ENCODE measurements at regions not wholly inside any gene's neighbourhood (a gene's known extent, or its start where the extent isn't known, plus 50 kb on each side); places are given as distances from the start of the nearest gene placed in this dataset.
"Not testable (repeated sequence)": the region's sequence is repeated elsewhere in the genome, so short reads cannot be mapped to it uniquely, and the experiment has no call there.

- 87% methylated on average over 8 of the region's 29 CpGs; no CpG with 5 or more reads in 1 of the 2 experiments for WGBS, 2 experiments (ENCODE audit: extremely low coverage in 1 of 2, insufficient coverage in 1 of 2, insufficient read length in 1 of 2, insufficient replicate concordance in 2 of 2, low coverage in 1 of 2, low lambda C conversion rate in 2 of 2, missing lambda C conversion rate in 1 of 2)
- H3K23ac ChIP-seq (ENCODE audit: insufficient read length); H3K4me2 ChIP-seq (ENCODE audit: insufficient read depth in 1 of 2, low read depth in 2 of 2, low read length in 2 of 2); H4K5ac ChIP-seq (ENCODE audit: insufficient read length, low read depth, low read length); H3K79me1 ChIP-seq (ENCODE audit: low read depth, low read length); FAIRE-seq; H2BK5ac ChIP-seq (ENCODE audit: low read depth, low read length); H3K4ac ChIP-seq (replicated peaks; ENCODE audit: insufficient read length, low read depth, low read length); H3K27me3 ChIP-seq (replicated peaks in 1 of 4; ENCODE audit: control insufficient read depth in 3 of 4, extremely low read depth in 1 of 4, insufficient read depth in 3 of 4, low read length in 3 of 4); H3K14ac ChIP-seq (ENCODE audit: insufficient read length); H3K56ac ChIP-seq (replicated peaks; ENCODE audit: insufficient read length, low read depth, low read length); H3K79me2 ChIP-seq (ENCODE audit: control insufficient read depth in 1 of 2, insufficient read depth in 2 of 2, low read length in 2 of 2); H3K4me1 ChIP-seq (replicated peaks in 1 of 4; ENCODE audit: control insufficient read depth in 3 of 4, insufficient read depth in 4 of 4, low read length in 3 of 4); H3K18ac ChIP-seq (ENCODE audit: extremely low read depth, low read length); H3K9ac ChIP-seq (replicated peaks in 1 of 4; ENCODE audit: extremely low read depth in 1 of 4, low read depth in 3 of 4, low read length in 3 of 4); H3K27ac ChIP-seq (ENCODE audit: low read depth, low read length); H2AFZ ChIP-seq (ENCODE audit: low read length); DNase-seq (ENCODE audit: low read depth in 1 of 2, low spot score in 2 of 2); POLR2A ChIA-PET (ENCODE audit: partially characterized antibody); H4K20me1 ChIP-seq (replicated peaks in 1 of 2; ENCODE audit: control insufficient read depth in 1 of 2, insufficient read depth in 2 of 2, low read length in 2 of 2); H2BK120ac ChIP-seq (replicated peaks; ENCODE audit: low read depth, low read length); H2AK5ac ChIP-seq (ENCODE audit: low read depth, low read length); H2BK20ac ChIP-seq (ENCODE audit: low read length); H4K91ac ChIP-seq (replicated peaks; ENCODE audit: insufficient read length, low read length); H4K8ac ChIP-seq (ENCODE audit: extremely low read depth, insufficient read depth, low read length); H3K9me3 ChIP-seq (ENCODE audit: insufficient read depth in 2 of 2, low read depth in 1 of 2, low read length in 1 of 2); H3K4me3 ChIP-seq (ENCODE audit: extremely low read depth in 1 of 4, insufficient read depth in 2 of 4, low read depth in 3 of 4, low read length in 4 of 4); H2BK12ac ChIP-seq (ENCODE audit: low read depth, low read length); H3K36me3 ChIP-seq (ENCODE audit: control insufficient read depth in 2 of 4, insufficient read depth in 4 of 4, low read length in 3 of 4); H3K23me2 ChIP-seq (ENCODE audit: low read depth, low read length); H2BK15ac ChIP-seq (ENCODE audit: low read length): not testable (repeated sequence)
- CTCF ChIA-PET (ENCODE audit: partially characterized antibody): interaction anchor here (1.0 kb wide), 1 partner anchor 44 kb away, joined by 3 read pairs; no protein-coding TSS in a partner anchor
These were observed 435.6 kb downstream of the RWDD3 start for GRCh38 chr1:95669638-95670037.

Measured in H1 (cell line).